ENCODE measurements at regions not wholly inside any gene's neighbourhood (a gene's known extent, or its start where the extent isn't known, plus 50 kb on each side); places are given as distances from the start of the nearest gene placed in this dataset.

DNA sequence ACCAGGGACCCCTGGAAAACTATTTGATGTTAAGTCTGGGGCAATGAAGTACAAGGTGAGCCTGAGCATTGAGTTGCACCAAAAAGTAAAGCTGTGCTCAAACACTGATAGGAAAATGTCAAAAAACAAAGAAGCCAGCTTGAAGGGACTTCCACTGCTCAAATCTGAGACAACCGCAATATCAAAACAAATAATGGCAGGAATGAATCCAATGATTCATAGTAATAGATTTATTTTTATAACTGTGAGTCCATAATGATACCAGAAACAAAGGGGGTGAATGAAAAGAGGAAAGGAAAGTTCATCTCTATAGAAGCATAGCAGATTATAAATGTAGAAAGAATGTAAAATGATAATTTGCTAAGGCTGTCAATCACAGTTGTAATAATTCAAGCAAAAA is 237.3 kb upstream of the ZBTB20 start:
- H2AFZ ChIP-seq (replicated peaks; ENCODE audit: low read length, poor library complexity), result no peak overlapping the region

More for the DNA sequence above, 237.3 kb upstream of the ZBTB20 start:
- ChIA-PET CTCF (interaction anchor here (0.7 kb wide), 1 partner anchor 53 kb away, joined by 4 read pairs; no protein-coding TSS in a partner anchor), POLR2A (ENCODE audit: unreplicated experiment) (no interaction called here)
- Histone ChIP-seq H2AK9ac (replicated peaks; ENCODE audit: low read depth, low read length, poor library complexity) (no peak overlapping the region), H3K56ac (ENCODE audit: extremely low read depth, insufficient read depth, low read length) (no peak overlapping the region), H4K20me1 (ENCODE audit: insufficient read depth, low read length) (no peaks in the 10 kb centered on the region), H3K18ac (ENCODE audit: low read depth, low read length) (no peak overlapping the region), H3K4me2 (ENCODE audit: low read depth, low read length) (no peak overlapping the region), H3K9ac (ENCODE audit: low read depth, low read length) (no peak overlapping the region), H3K4me1 (ENCODE audit: control insufficient read depth, insufficient read depth, low read length) (peaks cover 3% of the 10 kb centered on the region; the same call in 1 of the 2 replicates), H3K79me1 (ENCODE audit: low read depth in 1 of 2, low read length in 2 of 2) (no peaks in the 10 kb centered on the region), H4K91ac (ENCODE audit: insufficient read depth, low read depth, low read length) (no peak overlapping the region), H3K27ac (ENCODE audit: insufficient read depth, low read length) (no peak overlapping the region), H3K9me1 (ENCODE audit: insufficient read depth, low read length) (no peaks in the 10 kb centered on the region), H3K14ac (replicated peaks; ENCODE audit: low read depth, low read length) (no peak overlapping the region), H2AK5ac (ENCODE audit: low read depth, low read length) (no peak overlapping the region), H3K4me3 (ENCODE audit: insufficient read depth, low read depth, low read length) (no peak overlapping the region), H2BK15ac (ENCODE audit: low read depth, low read length) (no peak overlapping the region), H4K5ac (ENCODE audit: low read depth, low read length) (no peak overlapping the region), H2BK20ac (ENCODE audit: low read depth, low read length) (no peak overlapping the region), H2BK120ac (ENCODE audit: low read depth, low read length) (no peak overlapping the region), H4K8ac (ENCODE audit: low read depth in 2 of 2, low read length in 2 of 2) (no peak overlapping the region), H3K23ac (ENCODE audit: low read depth, low read length) (no peak overlapping the region), H3K9me3 (ENCODE audit: control insufficient read depth, insufficient read depth, low read length) (no peaks in the 10 kb centered on the region), H3K36me3 (ENCODE audit: control insufficient read depth, insufficient read depth, low read length) (no peaks in the 10 kb centered on the region), H3K4ac (ENCODE audit: low read depth, low read length) (no peak overlapping the region), H2BK5ac (ENCODE audit: low read depth, low read length, poor library complexity, severe bottlenecking) (no peak overlapping the region), H3K27me3 (ENCODE audit: control insufficient read depth, insufficient read depth, low read length) (no peaks in the 10 kb centered on the region)
- DNase-seq (peak; percentile 46), ATAC-seq (ENCODE audit: low read depth) (peak; percentile 17; the same call in 1 of the 2 replicates)
- in situ Hi-C loops (cut with MboI; ENCODE audit: low sequenced_read_pairs), result no loop called here
- BruUV-seq (replicated peaks), result no TSS peak
- intact Hi-C loops (cut with micrococcal nuclease), result no loop called here
- no peak for TF ChIP-seq RAD21 (IDR thresholded peaks at IDR 0.05; ENCODE audit: low read length)
- TF ChIP-seq POLR2A (IDR thresholded peaks at IDR 0.05; ENCODE audit: low read depth, low read length), result no peak
- WGBS, 2 experiments (ENCODE audit: extremely low coverage in 2 of 2, insufficient read length in 1 of 2), result no CpG with 5 or more reads among the region's 1 CpG
- dilution Hi-C loops (cut with HindIII; ENCODE audit: low sequenced_read_pairs, unreplicated experiment), result no loop called here
